GM12865 (cell line): ENCODE measurements at regions not wholly inside any gene's neighbourhood (a gene's known extent, or its start where the extent isn't known, plus 50 kb on each side); places are given as distances from the start of the nearest gene placed in this dataset.
"Not testable (repeated sequence)": the region's sequence is repeated elsewhere in the genome, so short reads cannot be mapped to it uniquely, and the experiment has no call there.

ENCODE experiments used
- DNase-seq: peaks from one replicate; pipeline ENCODE4 v3.0.0; 2010; ENCODE audit warnings: low read depth
- H3K4me3 ChIP-seq: 2 replicates; pipeline ENCODE4 v1.5.1; 2011; ENCODE audit warnings: mild to moderate bottlenecking, low read depth, low read length, control low read depth
- TF ChIP-seq, protein P1 (sequence below): IDR thresholded peaks from 2 replicates; pipeline ENCODE4 v1.5.1; 2011; ENCODE audit warnings: low read length, control low read depth, low read depth, inconsistent platforms; ENCODE audit not compliant: insufficient read depth; ENCODE audit errors: missing control alignments

DNA sequence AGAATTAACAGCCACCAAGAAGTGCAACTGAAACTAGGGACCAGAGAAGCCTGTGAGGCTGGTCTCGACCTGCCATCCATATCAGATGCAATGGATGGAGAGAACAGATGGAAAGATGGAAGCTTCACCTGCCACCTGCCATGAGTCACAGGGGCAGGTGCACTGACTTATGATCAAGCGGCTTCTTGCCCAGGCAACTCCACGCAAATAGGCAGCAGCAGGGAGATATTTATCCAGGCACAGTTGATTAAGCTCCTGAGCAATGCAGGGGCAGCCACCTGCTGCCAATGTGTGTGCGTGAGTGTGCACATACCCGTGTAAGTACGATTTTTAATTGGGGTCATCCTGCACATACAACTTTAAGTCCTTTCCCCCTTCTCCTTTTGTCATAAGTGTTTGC lies 174.2 kb downstream of the PTPRU start:
- TF ChIP-seq, protein P1, sequence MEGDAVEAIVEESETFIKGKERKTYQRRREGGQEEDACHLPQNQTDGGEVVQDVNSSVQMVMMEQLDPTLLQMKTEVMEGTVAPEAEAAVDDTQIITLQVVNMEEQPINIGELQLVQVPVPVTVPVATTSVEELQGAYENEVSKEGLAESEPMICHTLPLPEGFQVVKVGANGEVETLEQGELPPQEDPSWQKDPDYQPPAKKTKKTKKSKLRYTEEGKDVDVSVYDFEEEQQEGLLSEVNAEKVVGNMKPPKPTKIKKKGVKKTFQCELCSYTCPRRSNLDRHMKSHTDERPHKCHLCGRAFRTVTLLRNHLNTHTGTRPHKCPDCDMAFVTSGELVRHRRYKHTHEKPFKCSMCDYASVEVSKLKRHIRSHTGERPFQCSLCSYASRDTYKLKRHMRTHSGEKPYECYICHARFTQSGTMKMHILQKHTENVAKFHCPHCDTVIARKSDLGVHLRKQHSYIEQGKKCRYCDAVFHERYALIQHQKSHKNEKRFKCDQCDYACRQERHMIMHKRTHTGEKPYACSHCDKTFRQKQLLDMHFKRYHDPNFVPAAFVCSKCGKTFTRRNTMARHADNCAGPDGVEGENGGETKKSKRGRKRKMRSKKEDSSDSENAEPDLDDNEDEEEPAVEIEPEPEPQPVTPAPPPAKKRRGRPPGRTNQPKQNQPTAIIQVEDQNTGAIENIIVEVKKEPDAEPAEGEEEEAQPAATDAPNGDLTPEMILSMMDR: no peak
- DNase-seq: no peak
- no peak overlapping the region for H3K4me3 ChIP-seq

DNA sequence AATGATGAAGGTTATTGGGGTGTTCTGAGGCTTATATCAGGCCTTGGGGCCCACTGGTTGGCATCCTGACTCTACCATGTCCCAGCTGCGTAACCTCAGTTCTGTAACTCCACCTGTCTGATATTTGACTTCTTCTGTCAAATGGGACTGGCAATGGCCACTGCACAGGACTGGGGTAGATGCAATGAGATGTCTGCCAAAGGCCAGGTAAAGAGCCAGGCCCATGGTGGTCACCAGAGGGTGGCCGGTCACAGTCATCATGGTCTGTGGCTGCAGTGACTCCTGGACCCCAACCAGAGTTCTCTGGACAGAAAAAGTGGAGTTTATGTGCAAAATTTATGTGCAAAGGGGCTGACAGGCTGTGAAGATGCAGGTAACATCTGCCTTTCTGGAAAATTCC lies 173.3 kb downstream of the PTPRU start:
- no peak for DNase-seq
- TF ChIP-seq, protein P1: no peak
- no peak overlapping the region for H3K4me3 ChIP-seq

DNA sequence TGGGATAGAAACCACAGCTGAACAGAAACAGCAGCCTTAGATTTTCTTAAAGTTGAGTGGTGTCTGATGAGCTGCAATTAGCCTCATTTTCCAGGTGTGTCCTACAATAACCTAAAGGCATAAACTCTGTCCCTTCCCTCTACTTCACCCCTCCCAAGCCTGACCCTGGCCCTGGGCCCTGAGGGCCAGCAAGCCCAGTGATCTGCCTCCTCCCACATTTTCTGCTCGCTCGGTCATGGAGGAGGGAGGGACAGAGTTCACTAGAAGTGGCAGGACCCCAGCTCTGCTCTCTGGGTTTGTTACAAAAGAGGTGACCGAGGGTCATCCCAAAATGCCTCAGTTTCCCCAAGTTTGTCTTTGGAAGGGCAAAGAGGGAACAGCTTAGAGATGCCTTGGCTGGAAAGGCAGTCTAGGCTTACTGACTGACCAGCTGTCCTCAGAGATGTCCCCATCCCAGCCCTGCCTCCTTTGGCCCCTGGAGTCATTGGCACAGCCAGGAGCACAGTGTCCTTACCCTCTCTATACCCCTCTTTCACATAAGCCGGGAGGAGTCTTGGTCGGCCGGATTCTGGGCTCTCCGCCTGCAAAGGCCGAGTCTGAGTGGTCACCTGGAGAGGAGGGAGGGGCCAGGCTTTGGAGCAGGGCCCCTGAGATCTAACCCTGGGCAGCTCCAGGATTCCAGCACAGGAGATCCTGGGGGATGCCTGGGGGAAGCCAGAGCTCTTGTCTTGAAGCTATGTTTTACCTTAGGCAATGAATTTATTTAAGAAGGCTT lies 172.7 kb downstream of the PTPRU start:
- TF ChIP-seq, protein P1: no peak
- no peak for DNase-seq
- H3K4me3 ChIP-seq: no peak overlapping the region

DNA sequence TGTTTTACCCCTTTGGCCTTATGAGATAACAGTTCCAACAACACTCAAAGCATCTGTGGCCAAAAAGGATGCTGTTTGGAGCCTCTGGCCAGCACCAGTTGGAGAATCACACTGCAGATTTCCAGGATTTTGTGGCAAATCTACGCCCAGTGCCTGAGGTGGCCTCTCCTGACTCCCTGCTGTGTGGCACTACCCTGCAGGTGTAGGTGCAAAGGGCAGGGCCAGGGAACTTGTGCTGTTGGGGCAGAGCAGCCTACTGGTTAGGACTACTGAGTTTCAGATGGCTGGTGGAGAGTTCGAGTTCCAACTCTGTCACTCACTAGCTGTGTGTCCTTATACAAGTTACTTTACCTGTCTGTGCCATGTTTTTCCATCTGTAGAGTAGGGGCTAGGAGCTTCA lies 170.5 kb downstream of the PTPRU start:
- no peak overlapping the region for H3K4me3 ChIP-seq
- TF ChIP-seq, protein P1: no peak
- no peak for DNase-seq

DNA sequence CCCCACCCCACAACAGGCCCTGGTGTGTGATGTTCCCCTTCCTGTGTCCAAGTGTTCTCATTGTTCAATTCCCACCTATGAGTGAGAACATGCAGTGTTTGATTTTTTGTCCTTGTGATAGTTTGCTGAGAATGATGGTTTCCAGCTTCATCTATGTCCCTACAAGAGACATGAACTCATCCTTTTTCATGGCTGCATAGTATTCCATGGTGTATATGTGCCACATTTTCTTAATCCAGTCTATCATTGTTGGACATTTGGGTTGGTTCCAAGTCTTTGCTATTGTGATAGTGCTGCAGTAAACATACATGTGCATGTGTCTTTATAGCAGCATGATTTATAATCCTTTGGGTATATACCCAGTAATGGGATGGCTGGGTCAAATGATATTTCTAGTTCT lies 163.9 kb downstream of the PTPRU start:
- not testable (repeated sequence) for DNase-seq, H3K4me3 ChIP-seq

DNA sequence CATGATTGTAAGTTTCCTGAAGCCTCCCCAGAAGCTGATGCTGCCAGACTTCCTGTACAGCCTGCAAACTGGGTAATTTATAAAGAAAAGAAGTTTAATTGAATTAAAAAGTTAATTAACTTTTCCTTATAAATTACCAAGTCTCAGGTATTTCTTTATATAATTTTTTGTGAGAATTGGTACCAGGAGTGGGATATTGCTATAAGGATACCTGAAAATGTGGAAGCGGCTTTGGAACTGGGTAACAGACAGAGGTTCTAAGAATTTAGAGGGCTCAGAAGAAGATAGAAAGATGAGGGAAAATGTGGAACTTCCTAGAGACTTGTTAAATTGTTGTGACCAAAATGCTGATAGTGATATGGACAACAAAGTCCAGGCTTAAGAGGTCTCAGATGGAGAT lies 163.1 kb downstream of the PTPRU start:
- DNase-seq: no peak
- no peak overlapping the region for H3K4me3 ChIP-seq
- TF ChIP-seq, protein P1: no peak

DNA sequence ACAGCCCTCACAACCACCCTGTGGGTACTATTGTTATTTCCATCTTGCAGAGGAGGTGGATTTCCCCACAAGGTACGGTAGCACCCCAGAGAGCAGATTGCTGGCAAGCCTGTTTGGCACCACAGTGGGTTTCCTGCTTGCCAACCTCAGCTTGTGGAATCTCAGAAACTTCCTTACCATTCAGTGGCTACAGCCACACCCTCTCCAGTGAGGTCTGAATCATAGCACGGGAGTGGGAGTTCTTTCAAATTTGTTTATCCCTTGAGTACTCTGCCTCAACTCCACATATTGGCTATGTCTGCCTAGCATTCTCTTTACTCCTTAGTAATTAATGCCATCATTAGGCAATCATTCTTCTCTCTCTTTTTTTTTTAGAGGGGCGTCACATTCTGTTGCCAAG lies 162.1 kb downstream of the PTPRU start:
- TF ChIP-seq, protein P1: no peak
- H3K4me3 ChIP-seq: no peak overlapping the region
- no peak for DNase-seq
